MM.1S (cell line): ENCODE measurements at regions not wholly inside any gene's neighbourhood (a gene's known extent, or its start where the extent isn't known, plus 50 kb on each side); places are given as distances from the start of the nearest gene placed in this dataset.

ENCODE experiments used
- DNase-seq: peaks from one replicate; pipeline ENCODE4 v3.0.0-alpha.2; 2015
- H2AFZ ChIP-seq: fragments of 300-600 bp; sonication (generic); 2 replicates; pipeline ENCODE4 v1.6.0; 2016; ENCODE audit warnings: antibody characterized with exemption, low read length
- H3F3A ChIP-seq: fragments of 300-600 bp; sonication (generic); 2 replicates; pipeline ENCODE4 v1.6.1; 2016; ENCODE audit warnings: mild to moderate bottlenecking, antibody characterized with exemption, low read length, moderate library complexity, mixed read lengths; ENCODE audit not compliant: insufficient read depth
- H3K27ac ChIP-seq: fragments of 300-600 bp; sonication (generic); 2 replicates; pipeline ENCODE4 v1.5.1; 2016; ENCODE audit warnings: mild to moderate bottlenecking, low read length
- H3K27me3 ChIP-seq: fragments of 300-600 bp; sonication (generic); replicated peaks from 2 replicates; pipeline ENCODE4 v1.6.0; 2016; ENCODE audit warnings: low read length; ENCODE audit not compliant: insufficient read depth
- H3K36me3 ChIP-seq: fragments of 300-600 bp; sonication (generic); replicated peaks from 2 replicates; pipeline ENCODE4 v1.6.1; 2016; ENCODE audit warnings: mild to moderate bottlenecking, low read length, mixed read lengths; ENCODE audit not compliant: insufficient read depth
- H3K4me1 ChIP-seq: fragments of 300-600 bp; sonication (generic); 2 replicates; pipeline ENCODE4 v1.6.1; 2016; ENCODE audit warnings: low read length, mixed read lengths
- H3K4me2 ChIP-seq: fragments of 300-600 bp; sonication (generic); 2 replicates; pipeline ENCODE4 v1.6.0; 2016; ENCODE audit warnings: low read depth, low read length
- H3K4me3 ChIP-seq: fragments of 300-600 bp; sonication (generic); 2 replicates; pipeline ENCODE4 v1.5.1; 2016; ENCODE audit warnings: low read length, mixed read lengths
- H3K79me2 ChIP-seq: fragments of 300-600 bp; sonication (generic); 2 replicates; pipeline ENCODE4 v1.6.1; 2016; ENCODE audit warnings: mixed run types, low read length, mixed read lengths
- H3K9ac ChIP-seq: fragments of 300-600 bp; sonication (generic); 2 replicates; pipeline ENCODE4 v1.6.1; 2016; ENCODE audit warnings: low read length, mixed read lengths
- H3K9me2 ChIP-seq: fragments of 300-600 bp; sonication (generic); replicated peaks from 2 replicates; pipeline ENCODE4 v1.6.1; 2016; ENCODE audit warnings: mild to moderate bottlenecking, low read length, mixed read lengths; ENCODE audit not compliant: insufficient read depth
- H3K9me3 ChIP-seq: fragments of 300-600 bp; sonication (generic); replicated peaks from 2 replicates; pipeline ENCODE4 v1.6.1; 2016; ENCODE audit warnings: mild to moderate bottlenecking, low read length, mixed read lengths; ENCODE audit not compliant: insufficient read depth
- H4K20me1 ChIP-seq: fragments of 300-600 bp; sonication (generic); 2 replicates; pipeline ENCODE4 v1.6.1; 2016; ENCODE audit warnings: mild to moderate bottlenecking, low read length, moderate library complexity, mixed read lengths; ENCODE audit not compliant: insufficient read depth
- CTCF ChIP-seq: fragments of 300-600 bp; sonication (generic); IDR thresholded peaks from 2 replicates; pipeline ENCODE4 v1.5.1; 2016; ENCODE audit warnings: antibody characterized with exemption, low read length, mixed read lengths
- EZH2 ChIP-seq: fragments of 300-600 bp; sonication (generic); optimal IDR thresholded peaks from 2 replicates; pipeline ENCODE3; 2017; ENCODE audit warnings: low read depth, mild to moderate bottlenecking, antibody characterized with exemption, low read length, mixed read lengths
- EZH2phosphoT487 ChIP-seq: fragments of 300-600 bp; sonication (generic); IDR thresholded peaks from 2 replicates; pipeline ENCODE4 v1.6.1; 2018; ENCODE audit warnings: antibody characterized with exemption, low read length

- no peaks in the 10 kb centered on the region for H3F3A ChIP-seq
- no peak overlapping the region for H3K4me3 ChIP-seq
- H3K9me3 ChIP-seq = no peaks in the 10 kb centered on the region
- H3K36me3 ChIP-seq = no peaks in the 10 kb centered on the region
- no peak overlapping the region for H3K9ac ChIP-seq
- no peak overlapping the region for H3K4me2 ChIP-seq
- no peak for TF ChIP-seq EZH2
- no peak for TF ChIP-seq EZH2phosphoT487
- TF ChIP-seq CTCF = no peak
- no peaks in the 10 kb centered on the region for H4K20me1 ChIP-seq
- no peak overlapping the region for H3K27ac ChIP-seq
- H3K4me1 ChIP-seq = no peaks in the 10 kb centered on the region
- H3K27me3 ChIP-seq = no peaks in the 10 kb centered on the region
- H3K79me2 ChIP-seq = no peaks in the 10 kb centered on the region
- no peaks in the 10 kb centered on the region for H3K9me2 ChIP-seq
- DNase-seq = no peak
- H2AFZ ChIP-seq = no peak overlapping the region
Observed at GRCh38 chr5:93273176-93273575, 307.8 kb downstream of the NR2F1-AS1 start.

- TF ChIP-seq EZH2 (no peak), EZH2phosphoT487 (no peak), CTCF (no peak)
- Histone ChIP-seq H3K4me2 (no peak overlapping the region), H3K9ac (no peak overlapping the region), H3F3A (no peaks in the 10 kb centered on the region), H3K27me3 (no peaks in the 10 kb centered on the region), H4K20me1 (no peaks in the 10 kb centered on the region), H2AFZ (no peak overlapping the region), H3K4me1 (no peaks in the 10 kb centered on the region), H3K9me2 (no peaks in the 10 kb centered on the region), H3K79me2 (no peaks in the 10 kb centered on the region), H3K4me3 (no peak overlapping the region), H3K9me3 (no peaks in the 10 kb centered on the region), H3K27ac (no peak overlapping the region), H3K36me3 (no peaks in the 10 kb centered on the region)
- DNase-seq = no peak
Observed at GRCh38 chr5:93272108-93272507, 308.9 kb downstream of the NR2F1-AS1 start.

- no peak overlapping the region for H3K27ac ChIP-seq
- no peak overlapping the region for H3K4me2 ChIP-seq
- no peak overlapping the region for H3K4me3 ChIP-seq
- H3K36me3 ChIP-seq = no peaks in the 10 kb centered on the region
- H3F3A ChIP-seq = no peaks in the 10 kb centered on the region
- H3K9me2 ChIP-seq = no peaks in the 10 kb centered on the region
- no peaks in the 10 kb centered on the region for H3K4me1 ChIP-seq
- DNase-seq = no peak
- H3K9ac ChIP-seq = no peak overlapping the region
- H3K27me3 ChIP-seq = no peaks in the 10 kb centered on the region
- no peak overlapping the region for H2AFZ ChIP-seq
- no peaks in the 10 kb centered on the region for H4K20me1 ChIP-seq
- no peaks in the 10 kb centered on the region for H3K79me2 ChIP-seq
- TF ChIP-seq EZH2phosphoT487 = no peak
- no peak for TF ChIP-seq CTCF
- TF ChIP-seq EZH2 = no peak
- no peaks in the 10 kb centered on the region for H3K9me3 ChIP-seq
Observed at GRCh38 chr5:93267736-93268135, 313.3 kb downstream of the NR2F1-AS1 start.
